ENCODE measurements at regions not wholly inside any gene's neighbourhood (a gene's known extent, or its start where the extent isn't known, plus 50 kb on each side); places are given as distances from the start of the nearest gene placed in this dataset.
"Not testable (repeated sequence)": the region's sequence is repeated elsewhere in the genome, so short reads cannot be mapped to it uniquely, and the experiment has no call there.

DNA sequence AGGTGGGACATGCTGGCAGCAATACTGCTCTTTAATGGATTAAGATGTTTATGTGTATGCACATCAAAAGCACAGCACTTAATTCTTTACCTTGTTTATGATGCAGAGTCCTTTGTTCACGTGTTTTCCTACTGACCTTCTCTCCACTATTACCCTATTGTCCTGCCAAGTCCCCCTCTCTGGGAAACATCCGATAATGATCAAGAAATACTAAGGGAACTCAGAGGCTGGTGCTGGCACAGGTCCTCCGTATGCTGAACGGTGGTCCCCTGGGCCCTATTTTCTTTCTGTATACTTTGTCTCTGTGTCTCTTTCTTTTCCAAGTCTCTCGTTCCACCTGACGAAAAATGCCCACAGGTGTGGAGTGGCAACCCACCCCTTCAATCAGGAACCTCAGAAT lies 84.0 kb upstream of the ALDH3B2 start:
- TF ChIP-seq GABPA (IDR thresholded peaks at IDR 0.05 in 1 of 2, conservative IDR thresholded peaks at IDR 0.05 in 1 of 2); TAF1 (conservative IDR thresholded peaks at IDR 0.05); FOXA2 (IDR thresholded peaks at IDR 0.05); JUND (IDR thresholded peaks at IDR 0.05); RAD21 (IDR thresholded peaks at IDR 0.05): not testable (repeated sequence)
- TF ChIP-seq, protein P1, sequence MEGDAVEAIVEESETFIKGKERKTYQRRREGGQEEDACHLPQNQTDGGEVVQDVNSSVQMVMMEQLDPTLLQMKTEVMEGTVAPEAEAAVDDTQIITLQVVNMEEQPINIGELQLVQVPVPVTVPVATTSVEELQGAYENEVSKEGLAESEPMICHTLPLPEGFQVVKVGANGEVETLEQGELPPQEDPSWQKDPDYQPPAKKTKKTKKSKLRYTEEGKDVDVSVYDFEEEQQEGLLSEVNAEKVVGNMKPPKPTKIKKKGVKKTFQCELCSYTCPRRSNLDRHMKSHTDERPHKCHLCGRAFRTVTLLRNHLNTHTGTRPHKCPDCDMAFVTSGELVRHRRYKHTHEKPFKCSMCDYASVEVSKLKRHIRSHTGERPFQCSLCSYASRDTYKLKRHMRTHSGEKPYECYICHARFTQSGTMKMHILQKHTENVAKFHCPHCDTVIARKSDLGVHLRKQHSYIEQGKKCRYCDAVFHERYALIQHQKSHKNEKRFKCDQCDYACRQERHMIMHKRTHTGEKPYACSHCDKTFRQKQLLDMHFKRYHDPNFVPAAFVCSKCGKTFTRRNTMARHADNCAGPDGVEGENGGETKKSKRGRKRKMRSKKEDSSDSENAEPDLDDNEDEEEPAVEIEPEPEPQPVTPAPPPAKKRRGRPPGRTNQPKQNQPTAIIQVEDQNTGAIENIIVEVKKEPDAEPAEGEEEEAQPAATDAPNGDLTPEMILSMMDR (IDR thresholded peaks at IDR 0.05; ENCODE audit: low read depth, low read length, missing input control) = not testable (repeated sequence)
- TF ChIP-seq, protein P2, sequence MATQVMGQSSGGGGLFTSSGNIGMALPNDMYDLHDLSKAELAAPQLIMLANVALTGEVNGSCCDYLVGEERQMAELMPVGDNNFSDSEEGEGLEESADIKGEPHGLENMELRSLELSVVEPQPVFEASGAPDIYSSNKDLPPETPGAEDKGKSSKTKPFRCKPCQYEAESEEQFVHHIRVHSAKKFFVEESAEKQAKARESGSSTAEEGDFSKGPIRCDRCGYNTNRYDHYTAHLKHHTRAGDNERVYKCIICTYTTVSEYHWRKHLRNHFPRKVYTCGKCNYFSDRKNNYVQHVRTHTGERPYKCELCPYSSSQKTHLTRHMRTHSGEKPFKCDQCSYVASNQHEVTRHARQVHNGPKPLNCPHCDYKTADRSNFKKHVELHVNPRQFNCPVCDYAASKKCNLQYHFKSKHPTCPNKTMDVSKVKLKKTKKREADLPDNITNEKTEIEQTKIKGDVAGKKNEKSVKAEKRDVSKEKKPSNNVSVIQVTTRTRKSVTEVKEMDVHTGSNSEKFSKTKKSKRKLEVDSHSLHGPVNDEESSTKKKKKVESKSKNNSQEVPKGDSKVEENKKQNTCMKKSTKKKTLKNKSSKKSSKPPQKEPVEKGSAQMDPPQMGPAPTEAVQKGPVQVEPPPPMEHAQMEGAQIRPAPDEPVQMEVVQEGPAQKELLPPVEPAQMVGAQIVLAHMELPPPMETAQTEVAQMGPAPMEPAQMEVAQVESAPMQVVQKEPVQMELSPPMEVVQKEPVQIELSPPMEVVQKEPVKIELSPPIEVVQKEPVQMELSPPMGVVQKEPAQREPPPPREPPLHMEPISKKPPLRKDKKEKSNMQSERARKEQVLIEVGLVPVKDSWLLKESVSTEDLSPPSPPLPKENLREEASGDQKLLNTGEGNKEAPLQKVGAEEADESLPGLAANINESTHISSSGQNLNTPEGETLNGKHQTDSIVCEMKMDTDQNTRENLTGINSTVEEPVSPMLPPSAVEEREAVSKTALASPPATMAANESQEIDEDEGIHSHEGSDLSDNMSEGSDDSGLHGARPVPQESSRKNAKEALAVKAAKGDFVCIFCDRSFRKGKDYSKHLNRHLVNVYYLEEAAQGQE (IDR thresholded peaks at IDR 0.05) = not testable (repeated sequence)

Data from liver (tissue), 3 donors.